H1 (cell line): ENCODE measurements at regions not wholly inside any gene's neighbourhood (a gene's known extent, or its start where the extent isn't known, plus 50 kb on each side); places are given as distances from the start of the nearest gene placed in this dataset.

Source experiments
- CTCF ChIA-PET: fragments of 300-600 bp; sonication (Branson Sonifier 250); formaldehyde crosslinking; loops from one replicate; lab custom pipeline; 2021; ENCODE audit not compliant: partially characterized antibody; lab: Charles Lee
- POLR2A ChIA-PET: fragments of 300-600 bp; sonication (Branson Sonifier 250); formaldehyde crosslinking; loops from one replicate; lab custom pipeline; 2021; ENCODE audit warnings: inconsistent platforms; ENCODE audit not compliant: partially characterized antibody; lab: Charles Lee
- DNase-seq, 2 experiments: peaks; one replicate each; pipeline versions ENCODE4 v3.0.0 to v3.0.0-alpha.2; 2010 to 2022; ENCODE audit warnings: low spot score in 2 of 2, low read depth in 1 of 2, mixed read lengths in 1 of 2
- FAIRE-seq: peaks from 2 replicates; lab custom pipeline; 2011; peaks lifted over from hg19 to GRCh38; lab: Jason Lieb, UNC
- H2AFZ ChIP-seq: 2 replicates; pipeline ENCODE4 v1.8.1; 2012; ENCODE audit warnings: low read length, inconsistent platforms
- H2AK5ac ChIP-seq: 2 replicates; pipeline ENCODE4 v1.6.1; 2013; ENCODE audit warnings: low read depth, low read length
- H2BK120ac ChIP-seq: replicated peaks from 2 replicates; pipeline ENCODE3; 2013; ENCODE audit warnings: low read depth, low read length, inconsistent platforms
- H2BK12ac ChIP-seq: 2 replicates; pipeline ENCODE4 v1.6.1; 2013; ENCODE audit warnings: low read depth, low read length
- H2BK15ac ChIP-seq: 2 replicates; pipeline ENCODE4 v1.6.1; 2013; ENCODE audit warnings: low read length
- H2BK20ac ChIP-seq: 2 replicates; pipeline ENCODE4 v1.6.1; 2013; ENCODE audit warnings: low read length
- H2BK5ac ChIP-seq: 2 replicates; pipeline ENCODE4 v1.6.1; 2013; ENCODE audit warnings: low read depth, low read length
- H3K14ac ChIP-seq: 2 replicates; pipeline ENCODE4 v1.6.1; 2013; ENCODE audit warnings: inconsistent platforms; ENCODE audit not compliant: insufficient read length
- H3K18ac ChIP-seq: 2 replicates; pipeline ENCODE4 v1.6.1; 2013; ENCODE audit warnings: low read length; ENCODE audit errors: extremely low read depth
- H3K23ac ChIP-seq: 2 replicates; pipeline ENCODE4 v1.6.1; 2013; ENCODE audit warnings: inconsistent platforms; ENCODE audit not compliant: insufficient read length
- H3K23me2 ChIP-seq: 2 replicates; pipeline ENCODE4 v1.6.1; 2013; ENCODE audit warnings: low read depth, low read length
- H3K27ac ChIP-seq: 2 replicates; pipeline ENCODE4 v1.6.1; 2011; ENCODE audit warnings: low read depth, low read length, inconsistent platforms
- H3K27me3 ChIP-seq, 4 experiments: replicated peaks in 1 of 4; 1 replicate in 1 of 4; 2 replicates in 3 of 4; pipeline versions ENCODE4 v1.6.1 to v1.8.1; 2011 to 2013; ENCODE audit warnings: low read length in 3 of 4, mild to moderate bottlenecking in 3 of 4, inconsistent platforms in 2 of 4, mixed read lengths in 2 of 4, moderate library complexity in 1 of 4; ENCODE audit not compliant: control insufficient read depth in 3 of 4, insufficient read depth in 3 of 4; ENCODE audit errors: extremely low read depth in 1 of 4
- H3K36me3 ChIP-seq, 4 experiments: 2 replicates each; pipeline versions ENCODE4 v1.6.1 to v1.8.1; 2011 to 2013; ENCODE audit warnings: mild to moderate bottlenecking in 4 of 4, low read length in 3 of 4, moderate library complexity in 2 of 4, control low read depth in 1 of 4, inconsistent platforms in 1 of 4; ENCODE audit not compliant: insufficient read depth in 4 of 4, control insufficient read depth in 2 of 4
- H3K4ac ChIP-seq: replicated peaks from 2 replicates; pipeline ENCODE3; 2013; ENCODE audit warnings: low read length, low read depth, mixed read lengths, inconsistent platforms; ENCODE audit not compliant: insufficient read length
- H3K4me1 ChIP-seq, 4 experiments: replicated peaks in 1 of 4; 1 replicate in 1 of 4; 2 replicates in 3 of 4; pipeline versions ENCODE4 v1.6.1 to v1.8.1; 2011 to 2013; ENCODE audit warnings: low read length in 3 of 4, inconsistent platforms in 2 of 4, mixed read lengths in 1 of 4; ENCODE audit not compliant: insufficient read depth in 4 of 4, control insufficient read depth in 3 of 4
- H3K4me2 ChIP-seq, 2 experiments: 2 replicates each; pipeline versions ENCODE4 v1.6.1 to v1.8.1; 2011 to 2013; ENCODE audit warnings: low read depth in 2 of 2, low read length in 2 of 2, control low read depth in 1 of 2, inconsistent platforms in 1 of 2, mild to moderate bottlenecking in 1 of 2; ENCODE audit not compliant: insufficient read depth in 1 of 2
- H3K4me3 ChIP-seq, 4 experiments: fragments of 200-600, 300-600 bp in 1 of 4; sonication (generic), shearing (Covaris generic), sonication (Bioruptor Twin) in 1 of 4; 2 replicates each; pipeline versions ENCODE4 v1.5.1 to v1.8.1; 2011 to 2016; ENCODE audit warnings: low read length in 4 of 4, low read depth in 3 of 4, control low read depth in 2 of 4, inconsistent platforms in 2 of 4, mild to moderate bottlenecking in 2 of 4, mixed read lengths in 1 of 4, moderate library complexity in 1 of 4; ENCODE audit not compliant: insufficient read depth in 2 of 4; ENCODE audit errors: extremely low read depth in 1 of 4
- H3K56ac ChIP-seq: replicated peaks from 2 replicates; pipeline ENCODE3; 2013; ENCODE audit warnings: low read depth, mild to moderate bottlenecking, mixed read lengths, low read length, inconsistent platforms; ENCODE audit not compliant: insufficient read length
- H3K79me1 ChIP-seq: 2 replicates; pipeline ENCODE4 v1.6.1; 2013; ENCODE audit warnings: low read depth, low read length, control low read depth
- H3K79me2 ChIP-seq, 2 experiments: 2 replicates each; pipeline versions ENCODE4 v1.6.1 to v1.8.1; 2012 to 2013; ENCODE audit warnings: low read length in 2 of 2, mild to moderate bottlenecking in 2 of 2, inconsistent platforms in 1 of 2; ENCODE audit not compliant: insufficient read depth in 2 of 2, control insufficient read depth in 1 of 2
- H3K9ac ChIP-seq, 4 experiments: replicated peaks in 1 of 4; 1 replicate in 1 of 4; 2 replicates in 3 of 4; pipeline versions ENCODE4 v1.6.1 to v1.8.1; 2011 to 2013; ENCODE audit warnings: low read depth in 3 of 4, low read length in 3 of 4, control low read depth in 2 of 4, mild to moderate bottlenecking in 2 of 4, moderate library complexity in 2 of 4, inconsistent platforms in 1 of 4; ENCODE audit errors: extremely low read depth in 1 of 4
- H3K9me3 ChIP-seq, 2 experiments: 2 replicates each; pipeline versions ENCODE4 v1.6.1 to v1.8.1; 2012 to 2013; ENCODE audit warnings: mild to moderate bottlenecking in 2 of 2, moderate library complexity in 2 of 2, control low read depth in 1 of 2, inconsistent platforms in 1 of 2, low read depth in 1 of 2, low read length in 1 of 2, mixed read lengths in 1 of 2; ENCODE audit not compliant: insufficient read depth in 2 of 2
- H4K20me1 ChIP-seq, 2 experiments: replicated peaks in 1 of 2; 2 replicates each; pipeline versions ENCODE3 to v1.8.1; 2011 to 2013; ENCODE audit warnings: inconsistent platforms in 2 of 2, low read length in 2 of 2, mild to moderate bottlenecking in 1 of 2; ENCODE audit not compliant: insufficient read depth in 2 of 2, control insufficient read depth in 1 of 2
- H4K5ac ChIP-seq: 2 replicates; pipeline ENCODE4 v1.6.1; 2013; ENCODE audit warnings: low read length, low read depth, mixed read lengths, inconsistent platforms; ENCODE audit not compliant: insufficient read length
- H4K8ac ChIP-seq: 2 replicates; pipeline ENCODE4 v1.8.0; 2013; ENCODE audit warnings: mild to moderate bottlenecking, moderate library complexity, low read length, inconsistent platforms; ENCODE audit not compliant: insufficient read depth; ENCODE audit errors: extremely low read depth
- H4K91ac ChIP-seq: replicated peaks from 2 replicates; pipeline ENCODE3; 2013; ENCODE audit warnings: low read length, mixed read lengths, inconsistent platforms; ENCODE audit not compliant: insufficient read length
- ASH2L ChIP-seq: fragments of 200-600, 300-600 bp; sonication (generic); IDR thresholded peaks from one replicate; pipeline ENCODE4 v1.7.1; 2017; ENCODE audit warnings: low read length
- POLR2AphosphoS5 ChIP-seq: IDR thresholded peaks from 2 replicates; pipeline ENCODE4 v1.6.1; 2011; ENCODE audit warnings: low read depth, low read length
- RAD21 ChIP-seq, 2 experiments: IDR thresholded peaks in 1 of 2; conservative IDR thresholded peaks in 1 of 2; 2 replicates each; pipeline ENCODE4 v1.6.1; 2011; ENCODE audit warnings: low read depth in 2 of 2, low read length in 2 of 2, improper control_type of control experiment in 1 of 2, inconsistent platforms in 1 of 2, mild to moderate bottlenecking in 1 of 2, moderate library complexity in 1 of 2
- WGBS, 2 experiments: shearing (Covaris generic) in 1 of 2; methylation state at CpG; one replicate each; pipeline versions ENCODE4 v1.1.6 to v1.1.7; 2013 to 2015; ENCODE audit warnings: low lambda C conversion rate in 2 of 2, mixed read lengths in 2 of 2, inconsistent platforms in 1 of 2, low coverage in 1 of 2, missing lambda C conversion rate in 1 of 2; ENCODE audit not compliant: insufficient replicate concordance in 2 of 2, insufficient coverage in 1 of 2, insufficient read length in 1 of 2; ENCODE audit errors: extremely low coverage in 1 of 2, missing lambda C conversion rate in 1 of 2; 5-methylcytosine and 5-hydroxymethylcytosine counted together

- H2AFZ ChIP-seq, result no peak overlapping the region
- no peaks in the 10 kb centered on the region for H3K79me2 ChIP-seq
- no peak overlapping the region for H4K5ac ChIP-seq
- H3K79me1 ChIP-seq, result no peaks in the 10 kb centered on the region
- H3K27ac ChIP-seq, result no peak overlapping the region
- no peak overlapping the region for H3K9ac ChIP-seq
- no peak overlapping the region for H3K18ac ChIP-seq
- H3K56ac ChIP-seq, result no peak overlapping the region
- no peaks in the 10 kb centered on the region for H4K20me1 ChIP-seq
- ChIA-PET POLR2A (no interaction called here), CTCF (interaction anchor here (1.2 to 1.3 kb wide), 3 partner anchors 8 to 122 kb away, joined by 3 to 5 read pairs (median 3); no protein-coding TSS in a partner anchor)
- FAIRE-seq, result no peak
- H3K23ac ChIP-seq, result no peak overlapping the region
- no peak overlapping the region for H3K4me2 ChIP-seq
- no peak overlapping the region for H3K14ac ChIP-seq
- H2BK12ac ChIP-seq, result no peak overlapping the region
- H3K9me3 ChIP-seq, result no peaks in the 10 kb centered on the region
- peaks cover 0 to 3% (median 0%) of the 10 kb centered on the region in 4 experiments; a peak in 1 of 7 replicates for H3K4me1 ChIP-seq
- DNase-seq, result no peak
- peak overlapping the region in 2 of 4 experiments; percentile 28 to 39; a peak in 2 of 8 replicates for H3K4me3 ChIP-seq
- H4K8ac ChIP-seq, result no peak overlapping the region
- no peak overlapping the region for H4K91ac ChIP-seq
- H2BK15ac ChIP-seq, result no peak overlapping the region
- H2BK120ac ChIP-seq, result no peak overlapping the region
- no peak overlapping the region for H2AK5ac ChIP-seq
- no peaks in the 10 kb centered on the region for H3K23me2 ChIP-seq
- H3K4ac ChIP-seq, result no peak overlapping the region
- H3K36me3 ChIP-seq, result no peaks in the 10 kb centered on the region
- 92% methylated on average over 2 of the region's 2 CpGs; no CpG with 5 or more reads in 1 of the 2 experiments for WGBS, 2 experiments
- H2BK20ac ChIP-seq, result no peak overlapping the region
- no peaks in the 10 kb centered on the region for H3K27me3 ChIP-seq
- no peak overlapping the region for H2BK5ac ChIP-seq
- no peak for TF ChIP-seq ASH2L
- TF ChIP-seq POLR2AphosphoS5, result no peak
- no peak for TF ChIP-seq RAD21 (IDR thresholded peaks at IDR 0.05 in 1 of 2, conservative IDR thresholded peaks at IDR 0.05 in 1 of 2; ENCODE audit: low read depth in 2 of 2, low read length in 2 of 2)
These were observed 337.1 kb upstream of the CTSO start for GRCh38 chr4:156290811-156291210.
